Keratinocyte (primary cell): ENCODE measurements at regions not wholly inside any gene's neighbourhood (a gene's known extent, or its start where the extent isn't known, plus 50 kb on each side); places are given as distances from the start of the nearest gene placed in this dataset.

Experiments
- DNase-seq: peaks from one replicate; pipeline ENCODE4 v3.0.0-alpha.2; 2011; ENCODE audit warnings: low read depth, missing footprints, low spot score
- FAIRE-seq: peaks from 2 replicates; lab custom pipeline; 2011; peaks lifted over from hg19 to GRCh38; lab: Jason Lieb, UNC
- H2AFZ ChIP-seq: 2 replicates; pipeline ENCODE4 v1.6.0; 2012; ENCODE audit warnings: low read length, control low read depth, inconsistent platforms; ENCODE audit not compliant: control insufficient read depth
- H3K27ac ChIP-seq: 2 replicates; pipeline ENCODE4 v1.5.1; 2011; ENCODE audit warnings: low read length; ENCODE audit not compliant: control insufficient read depth, insufficient read depth
- H3K27me3 ChIP-seq: 3 replicates; pipeline ENCODE4 v1.6.0; 2011; ENCODE audit warnings: low read length; ENCODE audit not compliant: control insufficient read depth, insufficient read depth; ENCODE audit errors: extremely low read depth
- H3K36me3 ChIP-seq, 2 experiments: 2 replicates in 1 of 2; 3 replicates in 1 of 2; pipeline ENCODE4 v1.5.1; 2011; ENCODE audit warnings: low read length in 2 of 2, mild to moderate bottlenecking in 1 of 2; ENCODE audit not compliant: control insufficient read depth in 2 of 2, insufficient read depth in 2 of 2; ENCODE audit errors: extremely low read depth in 1 of 2
- H3K4me1 ChIP-seq: 3 replicates; pipeline ENCODE4 v1.5.1; 2011; ENCODE audit warnings: low read length; ENCODE audit not compliant: control insufficient read depth, insufficient read depth; ENCODE audit errors: extremely low read depth
- H3K4me2 ChIP-seq: 3 replicates; pipeline ENCODE4 v1.6.0; 2011; ENCODE audit warnings: low read depth, low read length; ENCODE audit not compliant: control insufficient read depth, insufficient read depth; ENCODE audit errors: extremely low read depth
- H3K4me3 ChIP-seq, 3 experiments: fragments of 200-600 bp in 1 of 3; sonication (generic) in 1 of 3; 2 replicates in 2 of 3; 3 replicates in 1 of 3; pipeline ENCODE4 v1.5.1; 2011 to 2016; ENCODE audit warnings: low read length in 3 of 3, mild to moderate bottlenecking in 3 of 3, control low read depth in 2 of 3, inconsistent platforms in 1 of 3, low read depth in 1 of 3, mixed read lengths in 1 of 3, mixed run types in 1 of 3, moderate library complexity in 1 of 3; ENCODE audit not compliant: control insufficient read depth in 2 of 3, insufficient read depth in 2 of 3; ENCODE audit errors: extremely low read depth in 1 of 3
- H3K79me2 ChIP-seq: 2 replicates; pipeline ENCODE4 v1.6.0; 2012; ENCODE audit warnings: low read length; ENCODE audit not compliant: control insufficient read depth, insufficient read depth
- H3K9ac ChIP-seq: 3 replicates; pipeline ENCODE4 v1.6.0; 2011; ENCODE audit warnings: low read length; ENCODE audit not compliant: control insufficient read depth, insufficient read depth; ENCODE audit errors: extremely low read depth
- H3K9me1 ChIP-seq: 3 replicates; pipeline ENCODE4 v1.6.0; 2011; ENCODE audit warnings: low read length; ENCODE audit not compliant: control insufficient read depth, insufficient read depth; ENCODE audit errors: extremely low read depth
- H3K9me3 ChIP-seq: 2 replicates; pipeline ENCODE4 v1.5.1; 2012; ENCODE audit warnings: low read depth, low read length; ENCODE audit not compliant: control insufficient read depth
- H4K20me1 ChIP-seq: 3 replicates; pipeline ENCODE4 v1.6.0; 2011; ENCODE audit warnings: low read length; ENCODE audit not compliant: control insufficient read depth, insufficient read depth; ENCODE audit errors: extremely low read depth
- EZH2 ChIP-seq: IDR thresholded peaks from one replicate; pipeline ENCODE4 v1.6.1; 2012; ENCODE audit warnings: inconsistent platforms, mild to moderate bottlenecking, low read length, moderate library complexity
- dilution Hi-C: fragments of 300-500 bp; cut with MboI; formaldehyde crosslinking; loops from one replicate; pipeline ENCODE4 v1.7.0; 2020; ENCODE audit warnings: low sequenced_read_pairs; ENCODE audit not compliant: extremely low pct_ligation_motif_present
- TF ChIP-seq, protein P1 (sequence below), 3 experiments: IDR thresholded peaks in 1 of 3; conservative IDR thresholded peaks in 1 of 3; optimal IDR thresholded peaks in 1 of 3; 2 replicates in 2 of 3; 3 replicates in 1 of 3; pipeline versions ENCODE3 to v1.5.1; 2011; ENCODE audit warnings: low read length in 3 of 3, mild to moderate bottlenecking in 3 of 3, moderate library complexity in 2 of 3, control low read depth in 1 of 3, inconsistent platforms in 1 of 3; ENCODE audit not compliant: insufficient read depth in 2 of 3; ENCODE audit errors: extremely low read depth in 1 of 3

DNA sequence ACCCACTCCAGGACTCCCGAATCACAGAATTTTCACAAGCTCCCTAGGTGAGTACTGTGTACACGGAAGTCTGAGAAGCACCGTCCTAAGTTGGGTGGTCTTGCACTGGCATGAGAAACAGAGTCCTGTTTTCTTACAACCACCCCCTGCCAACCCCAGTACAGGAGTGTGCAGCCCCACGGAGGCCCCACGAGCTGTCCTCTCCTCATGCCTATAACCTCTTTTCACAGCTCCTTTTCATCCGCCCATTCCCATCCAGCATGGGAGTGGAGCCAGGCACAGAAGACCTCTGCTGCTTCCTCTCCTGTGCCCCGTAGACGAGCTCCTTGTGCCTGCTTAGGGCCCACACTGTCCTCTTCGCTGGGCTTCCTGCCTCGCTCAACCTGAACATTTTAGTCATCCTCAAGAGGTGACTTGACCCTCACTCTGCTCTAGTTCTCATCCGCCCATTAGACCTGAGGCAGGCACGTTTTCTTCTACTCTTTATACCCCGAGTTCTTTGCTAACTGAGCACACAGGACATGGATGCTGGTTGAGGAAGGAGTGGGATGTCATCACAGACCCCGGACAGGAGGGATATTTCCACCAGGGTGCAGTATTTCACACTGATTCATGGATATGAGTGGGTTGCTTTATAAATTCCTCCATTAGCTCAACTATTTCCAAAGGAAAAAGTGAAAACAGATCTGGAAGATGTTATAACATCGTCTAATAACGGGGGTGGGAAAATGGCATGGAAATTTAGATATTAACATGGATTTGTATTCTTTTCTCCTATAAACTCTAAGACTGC, 160.5 kb downstream of the TTLL2 start:
- no peak for DNase-seq
- Histone ChIP-seq H3K9me3 (no peaks in the 10 kb centered on the region), H3K9ac (no peak overlapping the region), H3K27me3 (no peaks in the 10 kb centered on the region), H4K20me1 (no peaks in the 10 kb centered on the region), H3K79me2 (no peaks in the 10 kb centered on the region), H3K36me3 (no peaks in the 10 kb centered on the region), H3K27ac (no peak overlapping the region), H3K9me1 (no peaks in the 10 kb centered on the region), H3K4me1 (no peaks in the 10 kb centered on the region), H3K4me2 (no peak overlapping the region), H2AFZ (no peak overlapping the region), H3K4me3 (no peak overlapping the region)
- no peak for FAIRE-seq
- TF ChIP-seq EZH2, result no peak
- TF ChIP-seq, protein P1, sequence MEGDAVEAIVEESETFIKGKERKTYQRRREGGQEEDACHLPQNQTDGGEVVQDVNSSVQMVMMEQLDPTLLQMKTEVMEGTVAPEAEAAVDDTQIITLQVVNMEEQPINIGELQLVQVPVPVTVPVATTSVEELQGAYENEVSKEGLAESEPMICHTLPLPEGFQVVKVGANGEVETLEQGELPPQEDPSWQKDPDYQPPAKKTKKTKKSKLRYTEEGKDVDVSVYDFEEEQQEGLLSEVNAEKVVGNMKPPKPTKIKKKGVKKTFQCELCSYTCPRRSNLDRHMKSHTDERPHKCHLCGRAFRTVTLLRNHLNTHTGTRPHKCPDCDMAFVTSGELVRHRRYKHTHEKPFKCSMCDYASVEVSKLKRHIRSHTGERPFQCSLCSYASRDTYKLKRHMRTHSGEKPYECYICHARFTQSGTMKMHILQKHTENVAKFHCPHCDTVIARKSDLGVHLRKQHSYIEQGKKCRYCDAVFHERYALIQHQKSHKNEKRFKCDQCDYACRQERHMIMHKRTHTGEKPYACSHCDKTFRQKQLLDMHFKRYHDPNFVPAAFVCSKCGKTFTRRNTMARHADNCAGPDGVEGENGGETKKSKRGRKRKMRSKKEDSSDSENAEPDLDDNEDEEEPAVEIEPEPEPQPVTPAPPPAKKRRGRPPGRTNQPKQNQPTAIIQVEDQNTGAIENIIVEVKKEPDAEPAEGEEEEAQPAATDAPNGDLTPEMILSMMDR (optimal IDR thresholded peaks at IDR 0.05 in 1 of 3, IDR thresholded peaks at IDR 0.05 in 1 of 3, conservative IDR thresholded peaks at IDR 0.05 in 1 of 3; ENCODE audit: extremely low read depth in 1 of 3, insufficient read depth in 2 of 3, low read length in 3 of 3), result no peak
- dilution Hi-C loops, result no loop called here

- no peak overlapping the region for H2AFZ ChIP-seq
- H4K20me1 ChIP-seq, result no peaks in the 10 kb centered on the region
- H3K9ac ChIP-seq, result no peak overlapping the region
- no peaks in the 10 kb centered on the region for H3K27me3 ChIP-seq
- H3K79me2 ChIP-seq, result no peaks in the 10 kb centered on the region
- dilution Hi-C loops, result no loop called here
- no peak for DNase-seq
- H3K9me3 ChIP-seq, result peaks cover 1% of the 10 kb centered on the region
- no peak overlapping the region for H3K4me2 ChIP-seq
- H3K4me1 ChIP-seq, result no peaks in the 10 kb centered on the region
- TF ChIP-seq, protein P1 (optimal IDR thresholded peaks at IDR 0.05 in 1 of 3, IDR thresholded peaks at IDR 0.05 in 1 of 3, conservative IDR thresholded peaks at IDR 0.05 in 1 of 3; ENCODE audit: extremely low read depth in 1 of 3, insufficient read depth in 2 of 3, low read length in 3 of 3), result no peak
- no peak for TF ChIP-seq EZH2
- H3K27ac ChIP-seq, result no peak overlapping the region
- H3K36me3 ChIP-seq, result no peaks in the 10 kb centered on the region
- H3K9me1 ChIP-seq, result no peaks in the 10 kb centered on the region
- H3K4me3 ChIP-seq, result no peak overlapping the region
- FAIRE-seq, result no peak
Measured at GRCh38 chr6:167487749-167488664, 163.1 kb downstream of the TTLL2 start.
